GM13977 (cell line): ENCODE measurements at regions not wholly inside any gene's neighbourhood (a gene's known extent, or its start where the extent isn't known, plus 50 kb on each side); places are given as distances from the start of the nearest gene placed in this dataset.

Experiments
- DNase-seq: peaks from one replicate; pipeline ENCODE4 v3.0.0; 2012; ENCODE audit warnings: low spot score
- CTCF ChIP-seq: IDR thresholded peaks from 2 replicates; pipeline ENCODE4 v1.5.1; 2012; ENCODE audit warnings: mild to moderate bottlenecking, control low read depth; ENCODE audit not compliant: insufficient read depth; ENCODE audit errors: extremely low read depth, missing control alignments
- in situ Hi-C: fragments of 300-500 bp; cut with MboI; formaldehyde crosslinking; loops from one replicate; pipeline ENCODE4 v1.12.0; 2022; ENCODE audit warnings: low sequenced_read_pairs, low pct_unique_long_range_greater_than_20kb, mixed read lengths, inconsistent platforms; ENCODE audit not compliant: unreplicated experiment

- no peak for DNase-seq
- in situ Hi-C loops, result no loop called here
- no peak for TF ChIP-seq CTCF
These were observed 983.9 kb upstream of the CNTN5 start for GRCh38 chr11:98036810-98037209.

- no peak for DNase-seq
- in situ Hi-C loops, result no loop called here
- no peak for TF ChIP-seq CTCF
These were observed 980.5 kb upstream of the CNTN5 start for GRCh38 chr11:98040061-98040808.

GRCh38 chr11:98047647-98048046 is 973.1 kb upstream of the CNTN5 start:
- no peak for TF ChIP-seq CTCF
- in situ Hi-C loops, result no loop called here
- no peak for DNase-seq

GRCh38 chr11:98053851-98054250 is 966.9 kb upstream of the CNTN5 start:
- in situ Hi-C loops, result no loop called here
- no peak for TF ChIP-seq CTCF
- no peak for DNase-seq

- TF ChIP-seq CTCF, result no peak
- in situ Hi-C loops, result no loop called here
- no peak for DNase-seq
These were observed 963.8 kb upstream of the CNTN5 start for GRCh38 chr11:98056945-98057344.

GRCh38 chr11:98059488-98059887 is 961.3 kb upstream of the CNTN5 start:
- DNase-seq, result no peak
- in situ Hi-C loops, result no loop called here
- TF ChIP-seq CTCF, result no peak
